HepG2 (cell line): ENCODE measurements at regions not wholly inside any gene's neighbourhood (a gene's known extent, or its start where the extent isn't known, plus 50 kb on each side); places are given as distances from the start of the nearest gene placed in this dataset.

Experiments used
- ATAC-seq: fragments of 200-7000 bp; cut with Tn5 transposase; 3 replicates; pipeline ENCODE4 v1.9.1; 2020; ENCODE audit warnings: mild to moderate bottlenecking, moderate library complexity
- BruUV-seq: library from RNA; stranded (reverse); fragments of 400-500 nt; replicated peaks from 2 replicates; lab custom pipeline; 2021; lab: Mats Ljungman, UMichigan
- CTCF ChIA-PET: fragments of 300-600 bp; formaldehyde crosslinking; extraction: SDS; loops from one replicate; lab custom pipeline; 2021; ENCODE audit warnings: low total read pairs, inconsistent platforms, low intra/inter-chr PET ratio; lab: Yijun Ruan, JAX
- POLR2A ChIA-PET: fragments of 350-600 bp; sonication (Branson Sonifier 250); formaldehyde crosslinking; loops from one replicate; lab custom pipeline; 2020; ENCODE audit warnings: antibody characterized with exemption, inconsistent platforms; lab: Yijun Ruan, JAX
- DNase-seq: peaks from one replicate; pipeline ENCODE4 v3.0.0-alpha.2; 2015; ENCODE audit warnings: low spot score
- FAIRE-seq: peaks from 3 replicates; lab custom pipeline; 2011; peaks lifted over from hg19 to GRCh38; lab: Jason Lieb, UNC
- H2AFZ ChIP-seq: one replicate; pipeline ENCODE4 v1.6.1; 2011; ENCODE audit warnings: low read length, inconsistent platforms
- H3K27ac ChIP-seq: fragments of 300-600 bp; 3 replicates; pipeline ENCODE4 v1.8.0; 2011; ENCODE audit warnings: mixed run types, mild to moderate bottlenecking, mixed read lengths, low read length, inconsistent platforms; ENCODE audit not compliant: insufficient read depth; ENCODE audit errors: extremely low read length
- H3K27me3 ChIP-seq, 2 experiments: fragments of 200-600 bp in 1 of 2; 2 replicates in 1 of 2; 3 replicates in 1 of 2; pipeline versions ENCODE4 v1.6.0 to v1.8.0; 2011; ENCODE audit warnings: low read length in 2 of 2, mild to moderate bottlenecking in 2 of 2, moderate library complexity in 2 of 2, inconsistent platforms in 1 of 2; ENCODE audit not compliant: insufficient read depth in 2 of 2, control insufficient read depth in 1 of 2
- H3K36me3 ChIP-seq, 2 experiments: fragments of 200-600 bp in 1 of 2; replicated peaks in 1 of 2; 2 replicates in 1 of 2; 3 replicates in 1 of 2; pipeline versions ENCODE4 v1.5.1 to v1.8.0; 2011; ENCODE audit warnings: low read length in 2 of 2, inconsistent platforms in 1 of 2; ENCODE audit not compliant: insufficient read depth in 2 of 2, control insufficient read depth in 1 of 2
- H3K4me1 ChIP-seq: 2 replicates; pipeline ENCODE4 v1.5.1; 2012; ENCODE audit warnings: low read length, inconsistent platforms; ENCODE audit not compliant: insufficient read depth
- H3K4me2 ChIP-seq: 2 replicates; pipeline ENCODE4 v1.6.0; 2011; ENCODE audit warnings: low read depth, low read length, inconsistent platforms
- H3K4me3 ChIP-seq, 3 experiments: fragments of 200-600 bp in 1 of 3; sonication (generic), shearing (Covaris generic) in 1 of 3; replicated peaks in 1 of 3; 2 replicates each; pipeline ENCODE4 v1.5.1; 2011 to 2016; ENCODE audit warnings: low read length in 3 of 3, inconsistent platforms in 2 of 3, low read depth in 2 of 3, mild to moderate bottlenecking in 2 of 3, control low read depth in 1 of 3, mixed read lengths in 1 of 3; ENCODE audit not compliant: insufficient read depth in 1 of 3
- H3K79me2 ChIP-seq: one replicate; pipeline ENCODE4 v1.6.1; 2011; ENCODE audit warnings: low read length, inconsistent platforms; ENCODE audit not compliant: insufficient read depth
- H3K9ac ChIP-seq: 2 replicates; pipeline ENCODE4 v1.6.0; 2011; ENCODE audit warnings: mild to moderate bottlenecking, low read depth, low read length, inconsistent platforms; ENCODE audit not compliant: insufficient read depth
- H3K9me3 ChIP-seq: 2 replicates; pipeline ENCODE4 v1.5.1; 2012; ENCODE audit warnings: mild to moderate bottlenecking, low read length
- H4K20me1 ChIP-seq: 2 replicates; pipeline ENCODE4 v1.6.0; 2011; ENCODE audit warnings: inconsistent platforms, mild to moderate bottlenecking, low read length, moderate library complexity; ENCODE audit not compliant: insufficient read depth
- AHDC1 ChIP-seq: sonication (generic); formaldehyde crosslinking; IDR thresholded peaks from 2 replicates; pipeline ENCODE4 v1.5.1; 2020; ENCODE audit warnings: mild to moderate bottlenecking, missing genetic modification reagents, borderline replicate concordance
- ATF5 ChIP-seq: sonication (generic); formaldehyde crosslinking; IDR thresholded peaks from 2 replicates; pipeline ENCODE4 v1.4.0; 2020; ENCODE audit warnings: mild to moderate bottlenecking, low read depth, missing genetic modification reagents
- ZBTB8A ChIP-seq: sonication (generic); formaldehyde crosslinking; IDR thresholded peaks from 2 replicates; pipeline ENCODE4 v1.4.0; 2020; ENCODE audit warnings: mild to moderate bottlenecking, low read depth, missing genetic modification reagents, borderline replicate concordance
- ZNF674 ChIP-seq: sonication (generic); formaldehyde crosslinking; IDR thresholded peaks from 2 replicates; pipeline ENCODE4 v1.5.0; 2020; ENCODE audit warnings: low read depth, mild to moderate bottlenecking, missing genetic modification reagents
- WGBS: methylation state at CpG from one replicate; pipeline ENCODE4 v1.1.6; 2017; ENCODE audit warnings: low lambda C conversion rate; 5-methylcytosine and 5-hydroxymethylcytosine counted together
- in situ Hi-C: cut with HindIII; loops from 2 replicates; pipeline ENCODE4 v1.10.0; 2017; ENCODE audit warnings: low pct_unique_long_range_greater_than_20kb; ENCODE audit not compliant: extremely low pct_ligation_motif_present
- intact Hi-C: fragments of 100-400 bp; cut with micrococcal nuclease; formaldehyde crosslinking; loops from one replicate; pipeline ENCODE4 v1.10.0; 2022; ENCODE audit not compliant: unreplicated experiment
- TF ChIP-seq, protein P1 (sequence below): IDR thresholded peaks from 2 replicates; pipeline ENCODE4 v1.6.1; 2012; ENCODE audit warnings: low read length, improper control_type of control experiment
- TF ChIP-seq, protein P2 (sequence below): sonication (generic); formaldehyde crosslinking; IDR thresholded peaks from 2 replicates; pipeline ENCODE4 v1.4.0; 2020; ENCODE audit warnings: missing genetic modification reagents, borderline replicate concordance
- TF ChIP-seq, protein P3 (sequence below): fragments of 450-650 bp; IDR thresholded peaks from 2 replicates; pipeline ENCODE4 v1.6.1; 2017; ENCODE audit warnings: mild to moderate bottlenecking

DNA sequence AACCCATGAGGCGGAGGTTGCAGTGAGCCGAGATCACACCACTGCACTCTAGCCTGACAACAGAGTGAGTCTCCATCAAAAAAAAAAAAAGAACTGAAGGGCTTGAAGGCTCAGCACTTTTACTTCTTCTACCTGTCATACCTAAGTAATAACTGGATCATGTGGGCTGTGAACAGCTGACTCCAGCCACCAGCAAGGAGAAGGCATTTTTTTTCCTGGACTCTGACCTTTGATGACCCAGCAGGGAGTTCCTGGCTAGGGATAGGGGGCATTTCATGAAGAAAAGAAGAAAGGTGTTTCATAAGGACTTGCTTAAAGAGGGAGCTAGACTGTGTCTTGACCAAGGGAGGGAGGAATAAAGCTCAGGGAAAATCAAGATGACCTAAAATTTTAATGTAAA is 266.0 kb downstream of the ZNF621 start:
- peaks cover 8% of the 10 kb centered on the region for H3K4me1 ChIP-seq
- CTCF ChIA-PET, result no interaction called here
- no peak for FAIRE-seq
- no peaks in the 10 kb centered on the region for H3K36me3 ChIP-seq
- POLR2A ChIA-PET, result no interaction called here
- in situ Hi-C loops (no loop called here), intact Hi-C loops (no loop called here)
- no peak overlapping the region for H3K27ac ChIP-seq
- no peaks in the 10 kb centered on the region for H4K20me1 ChIP-seq
- H3K27me3 ChIP-seq, result peaks cover 0 to under 1% of the 10 kb centered on the region in 2 experiments; a peak in 1 of 5 replicates
- H3K4me3 ChIP-seq, result no peak overlapping the region
- H2AFZ ChIP-seq, result no peak overlapping the region
- 88% methylated on average over 2 of the region's 2 CpGs for WGBS
- H3K4me2 ChIP-seq, result no peak overlapping the region
- H3K9me3 ChIP-seq, result no peaks in the 10 kb centered on the region
- no TSS peak for BruUV-seq
- no peak for ATAC-seq
- no peak overlapping the region for H3K9ac ChIP-seq
- no peaks in the 10 kb centered on the region for H3K79me2 ChIP-seq
- no peak for DNase-seq
- TF ChIP-seq ZBTB8A, result no peak
- TF ChIP-seq, protein P1, sequence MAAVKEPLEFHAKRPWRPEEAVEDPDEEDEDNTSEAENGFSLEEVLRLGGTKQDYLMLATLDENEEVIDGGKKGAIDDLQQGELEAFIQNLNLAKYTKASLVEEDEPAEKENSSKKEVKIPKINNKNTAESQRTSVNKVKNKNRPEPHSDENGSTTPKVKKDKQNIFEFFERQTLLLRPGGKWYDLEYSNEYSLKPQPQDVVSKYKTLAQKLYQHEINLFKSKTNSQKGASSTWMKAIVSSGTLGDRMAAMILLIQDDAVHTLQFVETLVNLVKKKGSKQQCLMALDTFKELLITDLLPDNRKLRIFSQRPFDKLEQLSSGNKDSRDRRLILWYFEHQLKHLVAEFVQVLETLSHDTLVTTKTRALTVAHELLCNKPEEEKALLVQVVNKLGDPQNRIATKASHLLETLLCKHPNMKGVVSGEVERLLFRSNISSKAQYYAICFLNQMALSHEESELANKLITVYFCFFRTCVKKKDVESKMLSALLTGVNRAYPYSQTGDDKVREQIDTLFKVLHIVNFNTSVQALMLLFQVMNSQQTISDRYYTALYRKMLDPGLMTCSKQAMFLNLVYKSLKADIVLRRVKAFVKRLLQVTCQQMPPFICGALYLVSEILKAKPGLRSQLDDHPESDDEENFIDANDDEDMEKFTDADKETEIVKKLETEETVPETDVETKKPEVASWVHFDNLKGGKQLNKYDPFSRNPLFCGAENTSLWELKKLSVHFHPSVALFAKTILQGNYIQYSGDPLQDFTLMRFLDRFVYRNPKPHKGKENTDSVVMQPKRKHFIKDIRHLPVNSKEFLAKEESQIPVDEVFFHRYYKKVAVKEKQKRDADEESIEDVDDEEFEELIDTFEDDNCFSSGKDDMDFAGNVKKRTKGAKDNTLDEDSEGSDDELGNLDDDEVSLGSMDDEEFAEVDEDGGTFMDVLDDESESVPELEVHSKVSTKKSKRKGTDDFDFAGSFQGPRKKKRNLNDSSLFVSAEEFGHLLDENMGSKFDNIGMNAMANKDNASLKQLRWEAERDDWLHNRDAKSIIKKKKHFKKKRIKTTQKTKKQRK, result no peak
- TF ChIP-seq AHDC1 (CRISPR knock-in tag), result no peak
- TF ChIP-seq, protein P2, sequence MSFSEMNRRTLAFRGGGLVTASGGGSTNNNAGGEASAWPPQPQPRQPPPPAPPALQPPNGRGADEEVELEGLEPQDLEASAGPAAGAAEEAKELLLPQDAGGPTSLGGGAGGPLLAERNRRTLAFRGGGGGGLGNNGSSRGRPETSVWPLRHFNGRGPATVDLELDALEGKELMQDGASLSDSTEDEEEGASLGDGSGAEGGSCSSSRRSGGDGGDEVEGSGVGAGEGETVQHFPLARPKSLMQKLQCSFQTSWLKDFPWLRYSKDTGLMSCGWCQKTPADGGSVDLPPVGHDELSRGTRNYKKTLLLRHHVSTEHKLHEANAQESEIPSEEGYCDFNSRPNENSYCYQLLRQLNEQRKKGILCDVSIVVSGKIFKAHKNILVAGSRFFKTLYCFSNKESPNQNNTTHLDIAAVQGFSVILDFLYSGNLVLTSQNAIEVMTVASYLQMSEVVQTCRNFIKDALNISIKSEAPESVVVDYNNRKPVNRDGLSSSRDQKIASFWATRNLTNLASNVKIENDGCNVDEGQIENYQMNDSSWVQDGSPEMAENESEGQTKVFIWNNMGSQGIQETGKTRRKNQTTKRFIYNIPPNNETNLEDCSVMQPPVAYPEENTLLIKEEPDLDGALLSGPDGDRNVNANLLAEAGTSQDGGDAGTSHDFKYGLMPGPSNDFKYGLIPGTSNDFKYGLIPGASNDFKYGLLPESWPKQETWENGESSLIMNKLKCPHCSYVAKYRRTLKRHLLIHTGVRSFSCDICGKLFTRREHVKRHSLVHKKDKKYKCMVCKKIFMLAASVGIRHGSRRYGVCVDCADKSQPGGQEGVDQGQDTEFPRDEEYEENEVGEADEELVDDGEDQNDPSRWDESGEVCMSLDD (CRISPR knock-in tag), result no peak
- TF ChIP-seq ZNF674 (CRISPR knock-in tag), result no peak
- no peak for TF ChIP-seq ATF5
- TF ChIP-seq, protein P3, sequence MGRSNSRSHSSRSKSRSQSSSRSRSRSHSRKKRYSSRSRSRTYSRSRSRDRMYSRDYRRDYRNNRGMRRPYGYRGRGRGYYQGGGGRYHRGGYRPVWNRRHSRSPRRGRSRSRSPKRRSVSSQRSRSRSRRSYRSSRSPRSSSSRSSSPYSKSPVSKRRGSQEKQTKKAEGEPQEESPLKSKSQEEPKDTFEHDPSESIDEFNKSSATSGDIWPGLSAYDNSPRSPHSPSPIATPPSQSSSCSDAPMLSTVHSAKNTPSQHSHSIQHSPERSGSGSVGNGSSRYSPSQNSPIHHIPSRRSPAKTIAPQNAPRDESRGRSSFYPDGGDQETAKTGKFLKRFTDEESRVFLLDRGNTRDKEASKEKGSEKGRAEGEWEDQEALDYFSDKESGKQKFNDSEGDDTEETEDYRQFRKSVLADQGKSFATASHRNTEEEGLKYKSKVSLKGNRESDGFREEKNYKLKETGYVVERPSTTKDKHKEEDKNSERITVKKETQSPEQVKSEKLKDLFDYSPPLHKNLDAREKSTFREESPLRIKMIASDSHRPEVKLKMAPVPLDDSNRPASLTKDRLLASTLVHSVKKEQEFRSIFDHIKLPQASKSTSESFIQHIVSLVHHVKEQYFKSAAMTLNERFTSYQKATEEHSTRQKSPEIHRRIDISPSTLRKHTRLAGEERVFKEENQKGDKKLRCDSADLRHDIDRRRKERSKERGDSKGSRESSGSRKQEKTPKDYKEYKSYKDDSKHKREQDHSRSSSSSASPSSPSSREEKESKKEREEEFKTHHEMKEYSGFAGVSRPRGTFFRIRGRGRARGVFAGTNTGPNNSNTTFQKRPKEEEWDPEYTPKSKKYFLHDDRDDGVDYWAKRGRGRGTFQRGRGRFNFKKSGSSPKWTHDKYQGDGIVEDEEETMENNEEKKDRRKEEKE, result no peak
